ENCODE measurements at regions not wholly inside any gene's neighbourhood (a gene's known extent, or its start where the extent isn't known, plus 50 kb on each side); places are given as distances from the start of the nearest gene placed in this dataset.
A peak's percentile ranks its signal among the peaks of the same experiment; 100 is the strongest.
"Not testable (repeated sequence)": the region's sequence is repeated elsewhere in the genome, so short reads cannot be mapped to it uniquely, and the experiment has no call there.

GRCh38 chr3:31196881-31197364 lies 302.5 kb upstream of the GADL1 start:
- TF ChIP-seq CTCF (IDR thresholded peaks at IDR 0.05): no peak
- Mint-ChIP-seq H3K27ac (no peak overlapping the region), H3K27me3 (ENCODE audit: insufficient read depth) (peaks cover 2% of the 10 kb centered on the region; the same call in 1 of the 2 replicates), H3K4me3 (no peak overlapping the region), H3K36me3 (ENCODE audit: low read depth) (no peaks in the 10 kb centered on the region), H3K4me1 (ENCODE audit: low read depth) (peaks cover 8% of the 10 kb centered on the region; the same call in 1 of the 2 replicates), H3K9me3 (no peaks in the 10 kb centered on the region)
- DNase-seq: peak; percentile 56

DNA sequence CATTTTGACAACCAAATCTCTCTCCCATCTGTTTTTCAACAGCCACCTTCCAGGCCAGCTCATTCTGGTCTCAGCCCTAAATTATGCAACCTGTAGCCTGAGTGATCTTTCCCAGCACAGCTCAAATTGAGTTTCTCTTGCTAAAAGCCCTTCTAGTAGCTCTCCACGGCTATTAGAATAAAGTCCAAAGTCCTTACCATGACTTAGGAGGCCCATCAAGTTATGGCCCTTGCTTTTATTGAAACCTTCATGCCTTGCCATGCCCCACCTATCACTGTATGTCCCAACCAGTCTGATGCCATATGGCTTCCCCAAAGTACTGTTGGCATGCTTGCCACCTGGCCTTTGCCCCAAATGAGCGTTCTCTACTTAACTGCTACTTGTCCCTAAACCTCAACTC lies 303.5 kb upstream of the GADL1 start:
- TF ChIP-seq CTCF (IDR thresholded peaks at IDR 0.05): no peak
- Mint-ChIP-seq H3K36me3 (ENCODE audit: low read depth) (no peaks in the 10 kb centered on the region), H3K27ac (no peak overlapping the region), H3K27me3 (ENCODE audit: insufficient read depth) (peaks cover 2% of the 10 kb centered on the region; the same call in 1 of the 2 replicates), H3K4me1 (ENCODE audit: low read depth) (peaks cover 8% of the 10 kb centered on the region; the same call in 1 of the 2 replicates), H3K9me3 (no peaks in the 10 kb centered on the region), H3K4me3 (no peak overlapping the region)
- no peak for DNase-seq

DNA sequence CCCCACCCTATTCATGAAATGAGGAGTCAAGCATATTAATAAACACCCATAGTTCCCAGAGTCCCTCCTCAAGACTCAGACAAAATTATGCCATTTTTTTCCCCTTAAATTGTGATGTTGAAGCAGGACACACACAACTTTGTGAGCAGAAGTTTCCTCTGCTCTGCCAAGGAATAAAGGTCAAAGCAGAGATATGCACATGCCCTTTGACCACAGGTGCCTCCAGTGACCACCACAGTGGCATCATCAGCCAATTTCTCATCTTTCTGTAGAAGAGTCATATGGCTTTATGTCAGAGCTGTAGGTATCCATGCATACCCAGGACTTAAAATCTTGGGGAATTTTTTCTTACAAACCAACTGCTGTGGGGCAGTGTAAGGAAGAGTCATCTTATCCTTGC lies 304.4 kb upstream of the GADL1 start:
- no peaks in the 10 kb centered on the region for H3K27me3 Mint-ChIP-seq (ENCODE audit: insufficient read depth)

DNA sequence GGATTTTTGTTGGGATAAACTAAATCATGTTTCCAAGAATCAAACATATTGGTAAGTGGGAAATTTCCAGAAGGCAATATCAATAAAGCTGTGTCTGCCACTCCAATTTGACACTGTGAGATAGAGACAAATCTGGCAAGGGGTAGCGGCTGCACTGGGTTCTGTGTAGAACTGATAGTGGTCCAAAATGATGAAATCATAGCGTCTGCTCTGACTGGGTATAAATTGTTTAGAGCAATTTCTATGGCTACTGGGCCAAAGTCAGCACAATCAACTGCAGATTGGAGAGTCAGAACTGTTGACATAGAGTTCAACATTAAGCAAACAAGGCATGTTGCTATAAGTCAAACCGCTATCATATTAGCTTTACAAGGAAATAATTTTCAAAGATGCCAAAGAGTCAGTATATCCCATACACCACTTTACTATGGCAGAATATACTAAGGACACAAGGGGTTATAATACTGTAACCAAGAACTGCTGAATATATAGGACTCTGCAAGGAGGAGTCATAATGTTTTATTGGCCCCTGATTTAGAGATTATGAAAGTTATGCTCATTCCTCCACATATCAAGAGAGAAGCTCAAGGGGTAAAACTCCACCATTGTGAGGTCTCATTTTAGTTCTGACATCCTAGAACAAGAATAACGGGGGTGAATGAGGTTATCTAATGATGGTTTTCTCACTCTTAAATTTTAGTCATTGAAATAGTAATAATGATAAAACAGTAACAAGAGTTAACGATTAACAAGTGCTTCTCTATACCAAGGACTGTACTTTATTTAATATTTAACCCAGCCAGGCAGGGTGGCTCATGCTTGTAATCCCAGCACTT lies 309.7 kb upstream of the GADL1 start:
- no peak for TF ChIP-seq CTCF (IDR thresholded peaks at IDR 0.05)
- H3K27me3 Mint-ChIP-seq (ENCODE audit: insufficient read depth): no peaks in the 10 kb centered on the region
- no peak overlapping the region for H3K27ac Mint-ChIP-seq
- no peaks in the 10 kb centered on the region for H3K9me3 Mint-ChIP-seq
- DNase-seq: no peak
- no peaks in the 10 kb centered on the region for H3K4me1 Mint-ChIP-seq (ENCODE audit: low read depth)
- H3K36me3 Mint-ChIP-seq (ENCODE audit: low read depth): no peaks in the 10 kb centered on the region
- H3K4me3 Mint-ChIP-seq: no peak overlapping the region

More for the DNA sequence above, 304.4 kb upstream of the GADL1 start:
- no peak for TF ChIP-seq CTCF (IDR thresholded peaks at IDR 0.05)
- DNase-seq: no peak
- Mint-ChIP-seq H3K4me1 (ENCODE audit: low read depth) (peaks cover 2% of the 10 kb centered on the region; the same call in 1 of the 2 replicates), H3K4me3 (no peak overlapping the region), H3K9me3 (no peaks in the 10 kb centered on the region), H3K27ac (no peak overlapping the region), H3K36me3 (ENCODE audit: low read depth) (no peaks in the 10 kb centered on the region)

DNA sequence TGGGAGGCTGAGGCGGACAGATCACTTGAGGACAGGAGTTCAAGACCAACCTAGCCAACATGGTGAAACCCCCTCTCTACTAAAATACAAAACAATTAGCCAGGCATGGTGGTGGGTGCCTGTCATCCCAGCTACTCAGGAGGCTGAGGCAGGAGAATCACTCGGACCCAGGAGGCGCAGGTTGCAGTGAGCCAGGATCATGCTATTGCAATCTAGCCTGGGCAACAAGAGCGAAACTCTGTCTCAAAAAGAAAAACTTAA lies 310.3 kb upstream of the GADL1 start:
- H3K9me3 Mint-ChIP-seq; H3K4me1 Mint-ChIP-seq (ENCODE audit: low read depth); H3K27ac Mint-ChIP-seq; H3K27me3 Mint-ChIP-seq (ENCODE audit: insufficient read depth); H3K36me3 Mint-ChIP-seq (ENCODE audit: low read depth); H3K4me3 Mint-ChIP-seq; DNase-seq: not testable (repeated sequence)

DNA sequence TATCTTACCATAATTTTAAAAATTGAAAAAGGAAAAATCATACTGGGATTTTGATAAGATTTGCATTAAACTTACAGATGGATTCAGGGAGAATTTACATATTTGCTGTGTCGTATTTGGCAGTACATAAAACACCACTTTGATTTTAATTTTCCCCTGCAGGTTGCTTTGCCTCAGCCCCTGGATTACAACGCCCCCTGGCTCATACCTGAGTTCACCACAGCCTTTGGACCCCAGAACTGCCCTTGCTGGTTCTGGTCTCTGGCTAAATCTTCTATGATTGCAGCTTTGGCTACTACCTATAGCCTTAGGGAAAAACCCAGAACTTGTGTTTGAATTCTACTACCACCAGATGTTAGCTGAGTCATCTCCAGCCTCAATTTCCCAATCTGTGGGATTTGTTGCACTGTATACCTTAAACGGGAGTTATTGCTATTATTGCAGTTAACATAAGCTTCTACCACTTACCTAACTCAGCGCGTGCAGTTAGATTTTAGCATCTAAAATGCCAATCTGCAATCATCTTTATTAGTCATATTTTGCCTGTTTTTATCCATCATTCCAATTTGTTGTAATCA lies 315.7 kb upstream of the GADL1 start:
- Mint-ChIP-seq H3K4me3 (no peak overlapping the region), H3K27ac (no peak overlapping the region), H3K9me3 (no peaks in the 10 kb centered on the region), H3K27me3 (ENCODE audit: insufficient read depth) (no peaks in the 10 kb centered on the region), H3K36me3 (ENCODE audit: low read depth) (no peaks in the 10 kb centered on the region), H3K4me1 (ENCODE audit: low read depth) (peaks cover 26% of the 10 kb centered on the region)
- no peak for DNase-seq
- TF ChIP-seq CTCF (IDR thresholded peaks at IDR 0.05): peak; percentile 52
